ENCODE measurements at regions not wholly inside any gene's neighbourhood (a gene's known extent, or its start where the extent isn't known, plus 50 kb on each side); places are given as distances from the start of the nearest gene placed in this dataset.

DNA sequence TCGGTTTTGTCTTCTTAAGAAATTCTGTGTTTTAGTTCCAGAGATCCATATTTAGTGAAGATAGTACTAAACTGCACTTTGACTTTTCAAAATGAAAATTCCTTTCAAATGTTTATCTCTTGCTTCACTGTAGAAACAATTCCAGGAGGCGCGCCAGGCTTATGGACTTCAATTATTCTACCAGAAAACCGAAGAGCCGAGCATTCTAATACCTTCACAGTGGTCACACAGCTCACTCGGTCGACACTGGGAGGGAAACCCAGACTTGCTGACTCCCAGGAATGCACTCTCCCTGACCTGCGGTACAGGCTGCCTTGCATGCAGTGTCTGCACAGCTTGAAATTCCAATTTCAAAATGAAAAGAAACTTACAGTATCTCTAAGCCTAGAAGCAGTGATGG, 119.9 kb upstream of the PIEZO2 start:
- TF ChIP-seq CTCF (IDR thresholded peaks at IDR 0.05) (no peak), POLR2A (IDR thresholded peaks at IDR 0.05) (no peak)

Data from right lobe of liver (tissue), 4 donors.